HFFc6 (cell line): ENCODE measurements at regions not wholly inside any gene's neighbourhood (a gene's known extent, or its start where the extent isn't known, plus 50 kb on each side); places are given as distances from the start of the nearest gene placed in this dataset.

ENCODE experiments used
- DNase-seq: peaks from one replicate; pipeline ENCODE4 v3.0.0-alpha.2; 2018
- H3K27ac Mint-ChIP-seq: 2 replicates; pipeline ENCODE4 v1.8.0; 2020; ENCODE audit warnings: mild to moderate bottlenecking, mixed read lengths
- H3K27me3 Mint-ChIP-seq: 2 replicates; pipeline ENCODE4 v1.8.0; 2021; ENCODE audit warnings: mild to moderate bottlenecking, moderate library complexity, mixed read lengths; ENCODE audit not compliant: insufficient read depth
- H3K36me3 Mint-ChIP-seq: 2 replicates; pipeline ENCODE4 v1.8.0; 2021; ENCODE audit warnings: low read depth, mixed read lengths
- H3K4me1 Mint-ChIP-seq: 2 replicates; pipeline ENCODE4 v1.8.0; 2020; ENCODE audit warnings: low read depth, mixed read lengths
- H3K4me3 Mint-ChIP-seq: 2 replicates; pipeline ENCODE4 v1.8.0; 2020; ENCODE audit warnings: mild to moderate bottlenecking, moderate library complexity, mixed read lengths
- H3K9me3 Mint-ChIP-seq: 2 replicates; pipeline ENCODE4 v1.8.0; 2020; ENCODE audit warnings: mild to moderate bottlenecking, mixed read lengths
- TF ChIP-seq, protein P1 (sequence below): fragments of 200-600 bp; sonication (generic); IDR thresholded peaks from 2 replicates; pipeline ENCODE4 v1.5.0; 2021; ENCODE audit warnings: antibody characterized with exemption, mild to moderate bottlenecking

GRCh38 chr1:223460566-223461189 is 67.5 kb downstream of the CCDC185 start:
- no peaks in the 10 kb centered on the region for H3K4me1 Mint-ChIP-seq
- no peak overlapping the region for H3K4me3 Mint-ChIP-seq
- no peak overlapping the region for H3K27ac Mint-ChIP-seq
- H3K36me3 Mint-ChIP-seq = no peaks in the 10 kb centered on the region
- TF ChIP-seq, protein P1, sequence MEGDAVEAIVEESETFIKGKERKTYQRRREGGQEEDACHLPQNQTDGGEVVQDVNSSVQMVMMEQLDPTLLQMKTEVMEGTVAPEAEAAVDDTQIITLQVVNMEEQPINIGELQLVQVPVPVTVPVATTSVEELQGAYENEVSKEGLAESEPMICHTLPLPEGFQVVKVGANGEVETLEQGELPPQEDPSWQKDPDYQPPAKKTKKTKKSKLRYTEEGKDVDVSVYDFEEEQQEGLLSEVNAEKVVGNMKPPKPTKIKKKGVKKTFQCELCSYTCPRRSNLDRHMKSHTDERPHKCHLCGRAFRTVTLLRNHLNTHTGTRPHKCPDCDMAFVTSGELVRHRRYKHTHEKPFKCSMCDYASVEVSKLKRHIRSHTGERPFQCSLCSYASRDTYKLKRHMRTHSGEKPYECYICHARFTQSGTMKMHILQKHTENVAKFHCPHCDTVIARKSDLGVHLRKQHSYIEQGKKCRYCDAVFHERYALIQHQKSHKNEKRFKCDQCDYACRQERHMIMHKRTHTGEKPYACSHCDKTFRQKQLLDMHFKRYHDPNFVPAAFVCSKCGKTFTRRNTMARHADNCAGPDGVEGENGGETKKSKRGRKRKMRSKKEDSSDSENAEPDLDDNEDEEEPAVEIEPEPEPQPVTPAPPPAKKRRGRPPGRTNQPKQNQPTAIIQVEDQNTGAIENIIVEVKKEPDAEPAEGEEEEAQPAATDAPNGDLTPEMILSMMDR = no peak
- DNase-seq = no peak
- no peaks in the 10 kb centered on the region for H3K9me3 Mint-ChIP-seq
- H3K27me3 Mint-ChIP-seq = peaks cover 30% of the 10 kb centered on the region

DNA sequence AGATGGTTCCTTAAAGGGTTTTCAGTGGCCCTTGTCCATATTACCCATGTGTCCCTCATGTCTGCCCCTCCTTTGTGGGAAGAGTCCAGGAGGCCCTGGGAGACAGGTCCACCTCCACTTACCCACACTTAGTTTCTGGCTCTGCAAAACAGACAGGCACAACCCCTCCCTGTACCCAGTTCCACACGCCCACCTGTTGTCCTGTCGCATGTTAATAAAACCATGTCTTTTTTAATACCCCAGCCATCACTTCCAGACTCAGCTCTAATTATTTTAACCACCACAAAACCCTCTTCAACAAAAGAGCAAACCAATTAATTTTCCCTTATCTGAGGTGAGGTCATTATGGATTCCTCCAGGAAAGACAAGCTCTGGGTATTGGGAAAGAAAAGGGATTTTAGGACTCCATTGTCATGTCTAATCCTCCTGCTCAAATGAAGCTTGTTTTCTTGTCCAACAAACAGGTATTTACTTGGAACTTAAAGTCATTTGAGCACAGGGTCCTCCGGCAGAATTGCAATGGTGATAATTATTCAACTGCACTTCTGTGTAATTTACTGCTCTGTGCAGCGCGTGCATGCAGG is 68.9 kb downstream of the CCDC185 start:
- DNase-seq = no peak
- no peak overlapping the region for H3K27ac Mint-ChIP-seq
- TF ChIP-seq, protein P1 = no peak
- H3K4me1 Mint-ChIP-seq = no peaks in the 10 kb centered on the region
- H3K36me3 Mint-ChIP-seq = no peaks in the 10 kb centered on the region
- peaks cover 20% of the 10 kb centered on the region for H3K27me3 Mint-ChIP-seq
- H3K4me3 Mint-ChIP-seq = no peak overlapping the region
- no peaks in the 10 kb centered on the region for H3K9me3 Mint-ChIP-seq

DNA sequence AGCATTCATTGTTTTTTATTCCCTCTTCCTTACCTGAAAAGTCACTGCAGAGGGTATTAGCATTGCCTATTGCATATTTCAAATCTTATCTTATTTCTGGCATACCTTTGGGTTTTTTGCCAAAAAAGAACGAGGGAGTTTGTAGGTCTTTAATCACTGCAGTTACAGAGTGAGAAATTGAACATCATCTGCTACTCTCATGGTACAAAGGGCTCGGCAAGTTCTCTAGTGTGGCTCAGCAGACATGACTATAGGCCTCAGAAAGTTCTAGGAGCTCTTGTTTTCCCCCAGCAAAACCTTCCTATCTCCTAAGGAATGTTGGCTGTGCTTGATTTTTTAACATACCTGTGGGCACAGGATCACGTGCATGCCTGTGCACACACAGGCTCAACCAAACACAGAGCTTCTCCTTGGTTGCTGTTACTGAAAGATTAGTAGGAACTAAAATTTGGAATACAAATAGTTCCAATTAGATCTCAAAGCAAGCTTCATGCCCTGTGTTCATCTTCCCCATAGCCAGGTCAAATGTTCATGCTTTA is 69.7 kb downstream of the CCDC185 start:
- H3K4me1 Mint-ChIP-seq = no peaks in the 10 kb centered on the region
- H3K27ac Mint-ChIP-seq = no peak overlapping the region
- H3K4me3 Mint-ChIP-seq = no peak overlapping the region
- no peak for DNase-seq
- H3K27me3 Mint-ChIP-seq = peaks cover 20% of the 10 kb centered on the region
- no peaks in the 10 kb centered on the region for H3K9me3 Mint-ChIP-seq
- TF ChIP-seq, protein P1 = no peak
- H3K36me3 Mint-ChIP-seq = no peaks in the 10 kb centered on the region

GRCh38 chr1:223466151-223466550 is 72.9 kb downstream of the CCDC185 start:
- H3K4me1 Mint-ChIP-seq = no peaks in the 10 kb centered on the region
- no peak overlapping the region for H3K27ac Mint-ChIP-seq
- no peak for DNase-seq
- H3K27me3 Mint-ChIP-seq = peaks cover 30% of the 10 kb centered on the region
- H3K4me3 Mint-ChIP-seq = no peak overlapping the region
- H3K36me3 Mint-ChIP-seq = no peaks in the 10 kb centered on the region
- no peaks in the 10 kb centered on the region for H3K9me3 Mint-ChIP-seq
- TF ChIP-seq, protein P1 = no peak

DNA sequence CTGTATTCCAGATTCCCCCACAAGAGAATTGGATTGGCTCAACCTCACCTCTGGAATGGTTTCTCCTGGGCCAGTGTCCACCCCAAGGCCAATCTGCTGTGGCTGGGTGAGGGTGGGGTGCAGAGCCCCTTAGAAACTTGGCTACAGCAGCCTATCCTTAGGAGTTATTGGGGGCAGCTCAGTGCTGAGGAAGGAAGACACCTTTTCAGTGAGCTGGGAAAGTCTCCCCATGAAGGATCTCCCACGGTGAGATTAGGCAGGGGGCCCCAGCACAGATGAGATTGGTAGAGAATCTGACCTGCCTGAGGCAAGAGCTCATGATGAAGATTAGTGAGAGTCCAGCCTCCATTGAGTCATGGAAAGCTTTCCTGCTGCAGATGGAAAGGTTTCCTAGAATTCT is 78.4 kb downstream of the CCDC185 start:
- no peaks in the 10 kb centered on the region for H3K36me3 Mint-ChIP-seq
- no peaks in the 10 kb centered on the region for H3K4me1 Mint-ChIP-seq
- H3K27me3 Mint-ChIP-seq = peaks cover 52% of the 10 kb centered on the region
- no peak overlapping the region for H3K27ac Mint-ChIP-seq
- H3K9me3 Mint-ChIP-seq = no peaks in the 10 kb centered on the region
- H3K4me3 Mint-ChIP-seq = no peak overlapping the region
- TF ChIP-seq, protein P1 = no peak
- no peak for DNase-seq
